HG03575 (cell line): ENCODE measurements at regions not wholly inside any gene's neighbourhood (a gene's known extent, or its start where the extent isn't known, plus 50 kb on each side); places are given as distances from the start of the nearest gene placed in this dataset.
"Not testable (repeated sequence)": the region's sequence is repeated elsewhere in the genome, so short reads cannot be mapped to it uniquely, and the experiment has no call there.

ENCODE experiments used
- ATAC-seq: cut with Tn5 transposase; IDR thresholded peaks from one replicate; pipeline ENCODE4 v1.9.1; 2021; ENCODE audit not compliant: unreplicated experiment, insufficient number of reproducible peaks, low FRiP score; ENCODE audit errors: extremely low read depth

GRCh38 chr14:34170882-34171281 lies 220.0 kb upstream of the EGLN3 start:
- ATAC-seq: no peak

GRCh38 chr14:34169561-34169960 lies 218.7 kb upstream of the EGLN3 start:
- no peak for ATAC-seq

- ATAC-seq: no peak
Measured at GRCh38 chr14:34168656-34169055, 217.8 kb upstream of the EGLN3 start.

- ATAC-seq: no peak
Measured at GRCh38 chr14:34165847-34166350, 215.0 kb upstream of the EGLN3 start.

GRCh38 chr14:34164162-34164864 lies 213.4 kb upstream of the EGLN3 start:
- no peak for ATAC-seq

- ATAC-seq: no peak
Measured at GRCh38 chr14:34161351-34162082, 210.6 kb upstream of the EGLN3 start.

GRCh38 chr14:34160619-34161018 lies 209.7 kb upstream of the EGLN3 start:
- ATAC-seq: no peak

GRCh38 chr14:34157651-34158050 lies 206.8 kb upstream of the EGLN3 start:
- ATAC-seq: no peak

GRCh38 chr14:34147461-34147860 lies 196.6 kb upstream of the EGLN3 start:
- ATAC-seq: no peak

- not testable (repeated sequence) for ATAC-seq
Measured at GRCh38 chr14:34140127-34140526, 189.3 kb upstream of the EGLN3 start.

- ATAC-seq: not testable (repeated sequence)
Measured at GRCh38 chr14:34139160-34140121, 188.6 kb upstream of the EGLN3 start.

GRCh38 chr14:34138175-34138574 lies 187.3 kb upstream of the EGLN3 start:
- no peak for ATAC-seq

GRCh38 chr14:34137001-34137745 lies 186.3 kb upstream of the EGLN3 start:
- no peak for ATAC-seq

- ATAC-seq: no peak
Measured at GRCh38 chr14:34135492-34135891, 184.6 kb upstream of the EGLN3 start.

GRCh38 chr14:34134484-34134883 lies 183.6 kb upstream of the EGLN3 start:
- ATAC-seq: no peak

GRCh38 chr14:34129927-34130552 lies 179.2 kb upstream of the EGLN3 start:
- no peak for ATAC-seq

GRCh38 chr14:34128665-34129064 lies 177.8 kb upstream of the EGLN3 start:
- ATAC-seq: no peak

- no peak for ATAC-seq
Measured at GRCh38 chr14:34126586-34126985, 175.7 kb upstream of the EGLN3 start.
